MM.1S (cell line): ENCODE measurements at regions not wholly inside any gene's neighbourhood (a gene's known extent, or its start where the extent isn't known, plus 50 kb on each side); places are given as distances from the start of the nearest gene placed in this dataset.

ENCODE experiments used
- DNase-seq: peaks from one replicate; pipeline ENCODE4 v3.0.0-alpha.2; 2015
- H2AFZ ChIP-seq: fragments of 300-600 bp; sonication (generic); 2 replicates; pipeline ENCODE4 v1.6.0; 2016; ENCODE audit warnings: antibody characterized with exemption, low read length
- H3F3A ChIP-seq: fragments of 300-600 bp; sonication (generic); 2 replicates; pipeline ENCODE4 v1.6.1; 2016; ENCODE audit warnings: mild to moderate bottlenecking, antibody characterized with exemption, low read length, moderate library complexity, mixed read lengths; ENCODE audit not compliant: insufficient read depth
- H3K27ac ChIP-seq: fragments of 300-600 bp; sonication (generic); 2 replicates; pipeline ENCODE4 v1.5.1; 2016; ENCODE audit warnings: mild to moderate bottlenecking, low read length
- H3K27me3 ChIP-seq: fragments of 300-600 bp; sonication (generic); replicated peaks from 2 replicates; pipeline ENCODE4 v1.6.0; 2016; ENCODE audit warnings: low read length; ENCODE audit not compliant: insufficient read depth
- H3K36me3 ChIP-seq: fragments of 300-600 bp; sonication (generic); replicated peaks from 2 replicates; pipeline ENCODE4 v1.6.1; 2016; ENCODE audit warnings: mild to moderate bottlenecking, low read length, mixed read lengths; ENCODE audit not compliant: insufficient read depth
- H3K4me1 ChIP-seq: fragments of 300-600 bp; sonication (generic); 2 replicates; pipeline ENCODE4 v1.6.1; 2016; ENCODE audit warnings: low read length, mixed read lengths
- H3K4me2 ChIP-seq: fragments of 300-600 bp; sonication (generic); 2 replicates; pipeline ENCODE4 v1.6.0; 2016; ENCODE audit warnings: low read depth, low read length
- H3K4me3 ChIP-seq: fragments of 300-600 bp; sonication (generic); 2 replicates; pipeline ENCODE4 v1.5.1; 2016; ENCODE audit warnings: low read length, mixed read lengths
- H3K79me2 ChIP-seq: fragments of 300-600 bp; sonication (generic); 2 replicates; pipeline ENCODE4 v1.6.1; 2016; ENCODE audit warnings: mixed run types, low read length, mixed read lengths
- H3K9ac ChIP-seq: fragments of 300-600 bp; sonication (generic); 2 replicates; pipeline ENCODE4 v1.6.1; 2016; ENCODE audit warnings: low read length, mixed read lengths
- H3K9me2 ChIP-seq: fragments of 300-600 bp; sonication (generic); replicated peaks from 2 replicates; pipeline ENCODE4 v1.6.1; 2016; ENCODE audit warnings: mild to moderate bottlenecking, low read length, mixed read lengths; ENCODE audit not compliant: insufficient read depth
- H3K9me3 ChIP-seq: fragments of 300-600 bp; sonication (generic); replicated peaks from 2 replicates; pipeline ENCODE4 v1.6.1; 2016; ENCODE audit warnings: mild to moderate bottlenecking, low read length, mixed read lengths; ENCODE audit not compliant: insufficient read depth
- H4K20me1 ChIP-seq: fragments of 300-600 bp; sonication (generic); 2 replicates; pipeline ENCODE4 v1.6.1; 2016; ENCODE audit warnings: mild to moderate bottlenecking, low read length, moderate library complexity, mixed read lengths; ENCODE audit not compliant: insufficient read depth
- EZH2 ChIP-seq: fragments of 300-600 bp; sonication (generic); optimal IDR thresholded peaks from 2 replicates; pipeline ENCODE3; 2017; ENCODE audit warnings: low read depth, mild to moderate bottlenecking, antibody characterized with exemption, low read length, mixed read lengths
- EZH2phosphoT487 ChIP-seq: fragments of 300-600 bp; sonication (generic); IDR thresholded peaks from 2 replicates; pipeline ENCODE4 v1.6.1; 2018; ENCODE audit warnings: antibody characterized with exemption, low read length
- TF ChIP-seq, protein P1 (sequence below): fragments of 300-600 bp; sonication (generic); IDR thresholded peaks from 2 replicates; pipeline ENCODE4 v1.5.1; 2016; ENCODE audit warnings: antibody characterized with exemption, low read length, mixed read lengths

DNA sequence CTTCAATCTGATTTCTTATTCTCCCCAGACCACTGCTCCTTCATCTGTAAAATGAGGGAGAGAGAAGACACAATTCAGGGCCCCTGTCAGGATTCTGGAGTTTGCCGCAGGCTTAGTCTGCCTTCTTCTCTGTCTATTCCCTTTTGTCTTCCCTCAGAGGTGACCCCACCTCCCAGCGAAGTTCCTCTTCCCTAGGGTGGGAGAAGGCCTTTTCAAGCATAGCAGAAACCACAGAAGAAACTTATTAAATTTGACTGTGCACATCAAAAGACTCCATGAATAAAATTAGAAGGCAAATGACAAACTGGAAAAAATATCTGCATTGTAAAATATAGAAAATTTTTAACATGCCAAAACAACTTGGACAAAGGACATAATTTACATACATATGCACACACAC is 148.8 kb downstream of the HNRNPD start:
- H3K79me2 ChIP-seq: no peaks in the 10 kb centered on the region
- H3K4me1 ChIP-seq: no peaks in the 10 kb centered on the region
- H3K4me3 ChIP-seq: no peak overlapping the region
- no peaks in the 10 kb centered on the region for H3K9me2 ChIP-seq
- no peaks in the 10 kb centered on the region for H3K9me3 ChIP-seq
- H3F3A ChIP-seq: no peaks in the 10 kb centered on the region
- no peaks in the 10 kb centered on the region for H4K20me1 ChIP-seq
- H3K27me3 ChIP-seq: no peaks in the 10 kb centered on the region
- no peak overlapping the region for H2AFZ ChIP-seq
- H3K4me2 ChIP-seq: no peak overlapping the region
- no peaks in the 10 kb centered on the region for H3K36me3 ChIP-seq
- H3K9ac ChIP-seq: no peak overlapping the region
- H3K27ac ChIP-seq: no peak overlapping the region
- DNase-seq: no peak
- no peak for TF ChIP-seq EZH2
- TF ChIP-seq EZH2phosphoT487: no peak
- TF ChIP-seq, protein P1, sequence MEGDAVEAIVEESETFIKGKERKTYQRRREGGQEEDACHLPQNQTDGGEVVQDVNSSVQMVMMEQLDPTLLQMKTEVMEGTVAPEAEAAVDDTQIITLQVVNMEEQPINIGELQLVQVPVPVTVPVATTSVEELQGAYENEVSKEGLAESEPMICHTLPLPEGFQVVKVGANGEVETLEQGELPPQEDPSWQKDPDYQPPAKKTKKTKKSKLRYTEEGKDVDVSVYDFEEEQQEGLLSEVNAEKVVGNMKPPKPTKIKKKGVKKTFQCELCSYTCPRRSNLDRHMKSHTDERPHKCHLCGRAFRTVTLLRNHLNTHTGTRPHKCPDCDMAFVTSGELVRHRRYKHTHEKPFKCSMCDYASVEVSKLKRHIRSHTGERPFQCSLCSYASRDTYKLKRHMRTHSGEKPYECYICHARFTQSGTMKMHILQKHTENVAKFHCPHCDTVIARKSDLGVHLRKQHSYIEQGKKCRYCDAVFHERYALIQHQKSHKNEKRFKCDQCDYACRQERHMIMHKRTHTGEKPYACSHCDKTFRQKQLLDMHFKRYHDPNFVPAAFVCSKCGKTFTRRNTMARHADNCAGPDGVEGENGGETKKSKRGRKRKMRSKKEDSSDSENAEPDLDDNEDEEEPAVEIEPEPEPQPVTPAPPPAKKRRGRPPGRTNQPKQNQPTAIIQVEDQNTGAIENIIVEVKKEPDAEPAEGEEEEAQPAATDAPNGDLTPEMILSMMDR: no peak

DNA sequence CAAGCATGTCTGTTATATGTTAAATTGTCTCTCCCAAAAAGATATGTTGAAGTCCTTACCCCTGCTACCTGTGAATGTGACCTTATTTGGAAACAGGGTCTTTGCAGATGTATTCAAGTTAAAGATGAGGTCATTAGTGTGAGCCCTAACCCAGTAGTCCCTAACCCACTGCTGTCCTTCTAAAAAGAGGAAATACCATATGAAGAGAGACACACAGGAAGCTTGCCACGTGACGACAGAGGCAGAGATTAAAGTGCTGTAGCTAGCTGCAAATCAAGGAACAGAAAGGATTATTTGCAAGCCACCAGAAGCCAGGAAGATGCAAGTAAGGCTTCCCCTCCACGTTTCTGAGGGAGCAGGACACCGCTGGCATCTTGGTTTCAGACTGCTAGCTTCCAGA is 150.1 kb downstream of the HNRNPD start:
- H3F3A ChIP-seq: no peaks in the 10 kb centered on the region
- DNase-seq: peak; percentile 15
- no peak overlapping the region for H3K9ac ChIP-seq
- no peaks in the 10 kb centered on the region for H3K27me3 ChIP-seq
- no peaks in the 10 kb centered on the region for H4K20me1 ChIP-seq
- TF ChIP-seq, protein P1: no peak
- no peak for TF ChIP-seq EZH2
- no peak for TF ChIP-seq EZH2phosphoT487
- no peaks in the 10 kb centered on the region for H3K4me1 ChIP-seq
- H2AFZ ChIP-seq: 0 out of 2 replicates have a peak overlapping the region, but pooled peaks have one; percentile 5
- no peaks in the 10 kb centered on the region for H3K9me3 ChIP-seq
- no peak overlapping the region for H3K27ac ChIP-seq
- no peaks in the 10 kb centered on the region for H3K79me2 ChIP-seq
- no peaks in the 10 kb centered on the region for H3K9me2 ChIP-seq
- H3K4me3 ChIP-seq: no peak overlapping the region
- H3K4me2 ChIP-seq: no peak overlapping the region
- no peaks in the 10 kb centered on the region for H3K36me3 ChIP-seq

DNA sequence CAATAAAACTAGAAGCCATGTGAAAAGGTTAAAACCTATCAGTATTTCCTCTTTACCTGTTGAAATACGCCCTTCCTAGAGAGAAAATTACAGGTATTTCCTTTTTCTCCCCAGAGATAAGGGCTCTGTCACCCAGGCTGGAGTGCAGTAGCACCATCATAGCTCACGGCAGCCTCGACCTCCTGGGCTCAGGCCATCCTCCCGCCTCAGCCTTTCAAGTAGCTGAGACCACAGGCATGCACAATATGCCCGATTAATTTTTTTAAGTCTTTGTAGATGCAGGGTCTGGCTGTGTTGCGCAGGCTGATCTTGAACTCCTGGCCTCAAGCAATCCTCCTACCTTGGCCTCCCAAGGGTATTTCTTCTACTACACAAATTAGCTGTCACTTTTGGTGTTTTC is 154.4 kb downstream of the HNRNPD start:
- Histone ChIP-seq H3K27ac (no peak overlapping the region), H3K4me1 (no peaks in the 10 kb centered on the region), H3K36me3 (no peaks in the 10 kb centered on the region), H3K9me3 (no peaks in the 10 kb centered on the region), H3K4me2 (no peak overlapping the region), H3K4me3 (no peak overlapping the region), H2AFZ (no peak overlapping the region), H4K20me1 (no peaks in the 10 kb centered on the region), H3F3A (no peaks in the 10 kb centered on the region), H3K9ac (no peak overlapping the region), H3K27me3 (no peaks in the 10 kb centered on the region), H3K9me2 (no peaks in the 10 kb centered on the region), H3K79me2 (no peaks in the 10 kb centered on the region)
- TF ChIP-seq, protein P1: no peak
- TF ChIP-seq EZH2: no peak
- no peak for TF ChIP-seq EZH2phosphoT487
- no peak for DNase-seq
